Uterus (tissue), 3 donors: ENCODE measurements at regions not wholly inside any gene's neighbourhood (a gene's known extent, or its start where the extent isn't known, plus 50 kb on each side); places are given as distances from the start of the nearest gene placed in this dataset.

Experiments
- DNase-seq, 2 donors: peaks; one replicate each; pipeline ENCODE4 v3.0.0-alpha.2; 2019 to 2020
- H3K27ac ChIP-seq, 2 donors: fragments of 200-600 bp; sonication (generic); 1 replicate in 1 of 2; 2 replicates in 1 of 2; pipeline ENCODE4 v1.5.1; 2016 to 2018
- H3K27me3 ChIP-seq, 2 donors: fragments of 200-600 bp; sonication (generic); one replicate each; pipeline ENCODE4 v1.5.1; 2018 to 2019; ENCODE audit warnings: control low read depth in 1 of 2
- H3K36me3 ChIP-seq, 2 donors: fragments of 200-600 bp; sonication (generic); one replicate each; pipeline ENCODE4 v1.5.1; 2019; ENCODE audit warnings: control low read depth in 1 of 2
- H3K4me1 ChIP-seq, 2 donors: fragments of 200-600 bp; sonication (generic); one replicate each; pipeline ENCODE4 v1.5.1; 2018 to 2019; ENCODE audit warnings: control low read depth in 1 of 2
- H3K4me3 ChIP-seq, 2 donors: fragments of 200-600 bp; sonication (generic); 1 replicate in 1 of 2; 2 replicates in 1 of 2; pipeline ENCODE4 v1.5.1; 2018 to 2019; ENCODE audit warnings: mild to moderate bottlenecking in 1 of 2
- H3K9me3 ChIP-seq, 2 donors: fragments of 200-600 bp; sonication (generic); one replicate each; pipeline ENCODE4 v1.5.1; 2019; ENCODE audit warnings: control low read depth in 1 of 2
- CTCF ChIP-seq, 4 experiments: fragments of 200-600 bp in 2 of 4; fragments of 450-650 bp in 2 of 4; sonication (generic) in 2 of 4; IDR thresholded peaks; one replicate each; pipeline ENCODE4 v1.5.1; 2016 to 2019; ENCODE audit warnings: antibody characterized with exemption in 4 of 4, mild to moderate bottlenecking in 2 of 4, moderate library complexity in 1 of 4
- POLR2A ChIP-seq, 2 donors: fragments of 450-650 bp; IDR thresholded peaks; one replicate each; pipeline ENCODE4 v1.6.1; 2016; ENCODE audit warnings: antibody characterized with exemption in 2 of 2, mild to moderate bottlenecking in 1 of 2, moderate library complexity in 1 of 2
- intact Hi-C: fragments of 100-400 bp; cut with DNase I; formaldehyde crosslinking; loops from one replicate; pipeline ENCODE4 v1.15.1; 2023; ENCODE audit warnings: low total_unique reads
- donor health status: DM: yes; HTN: yes; CAD: no.

GRCh38 chr16:73672135-73672534, 624.2 kb upstream of the ZFHX3 start:
- Histone ChIP-seq H3K36me3 (no peaks in the 10 kb centered on the region), H3K4me3 (no peak overlapping the region), H3K4me1 (no peaks in the 10 kb centered on the region), H3K27me3 (no peaks in the 10 kb centered on the region), H3K9me3 (no peaks in the 10 kb centered on the region), H3K27ac (no peak overlapping the region)
- no peak for TF ChIP-seq POLR2A (IDR thresholded peaks at IDR 0.05)
- TF ChIP-seq CTCF (IDR thresholded peaks at IDR 0.05) = no peak
- DNase-seq = no peak
- intact Hi-C loops = no loop called here

GRCh38 chr16:73670836-73671820, 623.2 kb upstream of the ZFHX3 start:
- intact Hi-C loops = no loop called here

GRCh38 chr16:73669535-73670274, 621.8 kb upstream of the ZFHX3 start:
- intact Hi-C loops = no loop called here
- no peaks in the 10 kb centered on the region for H3K9me3 ChIP-seq
- H3K4me3 ChIP-seq = no peak overlapping the region
- H3K27ac ChIP-seq = no peak overlapping the region
- TF ChIP-seq CTCF (IDR thresholded peaks at IDR 0.05) (no peak), POLR2A (IDR thresholded peaks at IDR 0.05) (no peak)
- no peaks in the 10 kb centered on the region for H3K4me1 ChIP-seq
- H3K27me3 ChIP-seq = no peaks in the 10 kb centered on the region
- DNase-seq = no peak
- no peaks in the 10 kb centered on the region for H3K36me3 ChIP-seq

More at GRCh38 chr16:73670836-73671820, 623.2 kb upstream of the ZFHX3 start:
- Histone ChIP-seq H3K27ac (no peak overlapping the region), H3K4me3 (no peak overlapping the region), H3K36me3 (no peaks in the 10 kb centered on the region), H3K9me3 (no peaks in the 10 kb centered on the region), H3K27me3 (no peaks in the 10 kb centered on the region), H3K4me1 (no peaks in the 10 kb centered on the region)
- no peak for DNase-seq
- TF ChIP-seq POLR2A (IDR thresholded peaks at IDR 0.05) (no peak), CTCF (IDR thresholded peaks at IDR 0.05) (no peak)

GRCh38 chr16:73663720-73664119, 615.8 kb upstream of the ZFHX3 start:
- H3K36me3 ChIP-seq = no peaks in the 10 kb centered on the region
- no peak overlapping the region for H3K4me3 ChIP-seq
- no peaks in the 10 kb centered on the region for H3K4me1 ChIP-seq
- DNase-seq = no peak
- TF ChIP-seq POLR2A (IDR thresholded peaks at IDR 0.05) (no peak), CTCF (IDR thresholded peaks at IDR 0.05) (no peak)
- no peak overlapping the region for H3K27ac ChIP-seq
- H3K9me3 ChIP-seq = no peaks in the 10 kb centered on the region
- no peaks in the 10 kb centered on the region for H3K27me3 ChIP-seq
- intact Hi-C loops = no loop called here

GRCh38 chr16:73636196-73636595, 588.3 kb upstream of the ZFHX3 start:
- Histone ChIP-seq H3K27me3 (no peaks in the 10 kb centered on the region), H3K27ac (no peak overlapping the region), H3K4me1 (no peaks in the 10 kb centered on the region), H3K36me3 (no peaks in the 10 kb centered on the region), H3K9me3 (no peaks in the 10 kb centered on the region), H3K4me3 (no peak overlapping the region)
- DNase-seq = no peak
- intact Hi-C loops = no loop called here
- TF ChIP-seq CTCF (IDR thresholded peaks at IDR 0.05) (no peak), POLR2A (IDR thresholded peaks at IDR 0.05) (no peak)
